GM21723 (cell line): ENCODE measurements at regions not wholly inside any gene's neighbourhood (a gene's known extent, or its start where the extent isn't known, plus 50 kb on each side); places are given as distances from the start of the nearest gene placed in this dataset.
"Not testable (repeated sequence)": the region's sequence is repeated elsewhere in the genome, so short reads cannot be mapped to it uniquely, and the experiment has no call there.

Source experiments
- ATAC-seq: cut with Tn5 transposase; IDR thresholded peaks from one replicate; pipeline ENCODE4 v1.9.1; 2021; ENCODE audit warnings: mild to moderate bottlenecking, moderate library complexity; ENCODE audit not compliant: unreplicated experiment

GRCh38 chr2:45120546-45120945, 111.3 kb upstream of the SIX2 start:
- no peak for ATAC-seq

DNA sequence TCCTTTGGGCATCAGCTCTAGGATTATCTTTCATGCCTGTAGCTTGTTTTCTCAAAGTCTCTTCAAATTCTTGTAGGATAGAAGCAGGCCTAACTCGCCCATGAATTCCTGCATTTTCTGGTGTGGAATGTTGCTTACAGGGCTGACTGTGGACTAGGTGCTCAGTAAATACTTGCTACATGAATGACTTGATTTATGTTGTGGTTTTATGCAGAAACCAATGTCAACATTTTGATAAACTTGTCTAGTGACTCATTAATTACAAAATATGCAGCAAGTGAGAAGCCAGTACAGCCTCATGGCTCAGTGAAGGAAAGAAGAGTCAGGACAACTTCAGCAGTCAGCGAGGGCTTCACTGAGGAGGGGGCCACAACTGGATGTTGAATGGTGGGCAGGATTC, 110.6 kb upstream of the SIX2 start:
- no peak for ATAC-seq

DNA sequence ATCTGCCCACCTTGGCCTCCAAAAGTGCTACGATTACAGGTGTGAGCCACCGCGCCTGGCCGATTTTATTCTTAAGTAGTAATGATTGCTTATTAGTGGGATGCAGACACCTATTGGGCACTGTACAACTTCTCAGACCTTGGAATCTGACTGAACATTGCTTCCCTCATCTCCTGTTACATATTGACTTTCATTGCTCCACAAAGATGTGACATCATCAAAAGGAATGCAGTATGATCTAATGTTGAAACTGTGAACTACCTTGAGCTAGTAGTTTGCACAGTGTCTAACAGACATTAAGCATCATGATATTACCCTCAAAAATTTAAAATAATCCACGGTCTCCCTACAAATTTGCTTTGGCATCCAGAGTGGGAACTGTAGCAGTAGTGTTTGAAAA, 109.8 kb upstream of the SIX2 start:
- no peak for ATAC-seq

- ATAC-seq, result no peak
These were observed 108.1 kb upstream of the SIX2 start for GRCh38 chr2:45117383-45117782.

DNA sequence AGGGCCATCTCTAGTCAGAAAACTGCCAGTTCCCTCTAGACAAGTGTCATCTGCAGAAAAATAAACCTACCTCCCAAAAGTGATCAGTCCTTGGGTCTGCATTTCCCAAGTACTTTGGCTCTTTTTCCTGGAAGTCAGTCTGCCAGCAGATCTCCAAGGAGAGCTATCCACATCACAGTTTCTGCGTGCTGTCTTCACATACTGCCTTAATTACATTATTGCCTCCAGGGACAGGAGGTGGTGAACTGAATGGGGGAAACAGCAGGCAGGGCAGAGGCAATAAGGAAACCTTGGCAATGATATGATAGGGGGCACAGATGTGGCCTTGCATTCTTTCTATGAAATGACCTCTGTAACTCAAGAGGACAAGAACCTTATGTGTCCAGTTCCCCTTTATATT, 105.9 kb upstream of the SIX2 start:
- no peak for ATAC-seq

GRCh38 chr2:45114221-45114955, 105.1 kb upstream of the SIX2 start:
- ATAC-seq, result no peak

DNA sequence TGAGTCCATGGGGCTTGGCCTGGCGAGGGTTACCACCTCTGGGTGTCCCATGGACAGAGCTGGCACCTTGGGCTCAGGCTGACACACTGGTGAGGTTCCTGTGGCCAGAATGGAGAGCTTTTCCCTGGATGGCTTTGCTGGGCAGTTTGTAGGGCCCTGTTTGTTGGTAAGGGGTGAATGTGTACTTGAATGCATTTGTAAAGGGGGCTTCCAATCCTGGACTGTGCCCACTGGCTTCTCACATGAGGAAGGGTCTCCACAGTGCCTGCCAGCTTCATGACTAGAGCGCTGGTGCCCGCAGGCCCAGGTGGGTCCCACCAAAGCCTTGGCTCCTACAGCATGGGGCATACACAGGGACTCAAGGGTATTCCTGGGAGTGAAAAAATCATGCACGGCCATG, 103.5 kb upstream of the SIX2 start:
- ATAC-seq, result no peak

- ATAC-seq, result no peak
These were observed 95.9 kb upstream of the SIX2 start for GRCh38 chr2:45105050-45105582.

DNA sequence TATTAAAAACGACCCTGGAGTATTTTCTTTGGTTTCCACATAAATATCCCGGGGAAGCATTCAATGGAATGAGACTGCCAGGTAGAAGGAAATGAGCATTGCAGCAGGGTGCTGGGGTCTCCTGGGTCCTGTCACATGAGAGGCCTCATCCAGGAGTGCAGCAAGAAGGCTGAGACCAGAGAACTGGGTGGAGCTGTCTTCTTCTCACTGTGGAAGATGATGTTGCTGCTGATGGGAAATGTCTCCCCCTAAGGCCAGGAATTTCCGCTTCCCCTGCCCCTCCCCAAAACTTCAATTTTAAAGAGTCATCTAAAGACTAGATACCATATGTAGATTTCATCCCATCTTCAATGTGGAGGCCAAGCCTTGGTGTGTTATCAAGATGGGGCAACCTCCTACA, 95.2 kb upstream of the SIX2 start:
- ATAC-seq, result no peak

DNA sequence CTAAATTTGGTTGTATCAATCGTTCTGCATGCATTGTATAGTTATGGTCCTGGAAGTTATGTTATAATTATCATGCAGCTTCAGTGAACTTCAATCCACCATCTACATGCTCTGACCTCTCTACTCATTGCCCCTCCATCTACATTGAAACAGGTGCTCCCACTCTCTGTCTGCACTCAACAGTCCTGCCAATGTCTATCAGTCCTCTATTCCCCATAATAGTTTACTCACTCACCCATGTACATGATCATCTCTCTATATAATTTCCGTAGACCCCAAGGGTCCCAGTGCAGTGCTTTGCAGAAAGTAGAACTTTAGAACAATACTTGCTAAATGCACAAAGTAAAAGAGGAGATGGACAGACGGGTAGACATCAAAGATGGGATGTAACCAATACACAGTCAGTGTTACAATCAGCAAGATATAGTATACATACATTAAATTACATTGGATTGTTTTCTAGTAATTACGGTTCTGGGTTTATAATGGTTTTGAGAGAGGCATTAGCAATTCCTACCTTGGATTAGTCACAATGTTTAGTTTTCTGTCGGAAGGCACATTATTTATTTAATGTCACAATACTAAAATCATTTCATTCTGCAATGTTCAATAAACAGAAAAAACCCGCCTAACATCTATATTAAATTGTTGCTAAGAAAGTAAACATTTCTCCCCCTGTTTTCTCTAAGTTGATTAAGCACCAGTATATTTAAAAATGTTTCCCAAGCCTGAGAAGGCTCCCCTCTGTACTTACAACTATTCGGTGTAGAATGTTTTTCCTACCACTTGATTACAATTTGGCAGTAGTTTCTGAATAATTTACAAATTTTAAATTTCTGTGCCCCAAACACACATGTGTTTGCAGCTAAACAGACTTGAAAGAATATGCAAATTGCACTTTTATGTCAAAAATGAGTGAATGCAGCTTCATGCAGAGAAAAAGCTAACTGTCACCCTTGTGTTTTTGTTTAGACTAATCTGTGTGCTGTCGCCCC, 94.4 kb upstream of the SIX2 start:
- no peak for ATAC-seq

- no peak for ATAC-seq
These were observed 93.4 kb upstream of the SIX2 start for GRCh38 chr2:45102579-45103117.

DNA sequence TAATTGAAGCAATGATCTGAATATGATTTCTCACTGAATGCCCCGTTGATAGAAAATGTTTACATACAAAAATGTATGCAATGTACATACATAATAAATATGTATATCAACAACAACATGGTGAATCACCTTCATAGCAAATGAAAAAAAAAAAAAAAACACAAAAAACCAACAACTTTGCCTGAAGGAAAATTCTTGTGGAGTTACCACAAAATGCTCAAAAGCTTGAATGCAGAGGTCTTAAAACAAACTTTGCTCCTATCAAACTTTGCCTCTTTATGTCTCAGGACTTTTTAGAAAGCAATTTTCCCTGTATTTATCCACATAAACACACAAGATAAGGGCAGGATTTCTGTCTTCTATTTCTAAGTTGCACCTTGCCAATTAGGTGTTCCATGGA, 92.9 kb upstream of the SIX2 start:
- ATAC-seq, result no peak

- no peak for ATAC-seq
These were observed 87.7 kb upstream of the SIX2 start for GRCh38 chr2:45096996-45097395.

DNA sequence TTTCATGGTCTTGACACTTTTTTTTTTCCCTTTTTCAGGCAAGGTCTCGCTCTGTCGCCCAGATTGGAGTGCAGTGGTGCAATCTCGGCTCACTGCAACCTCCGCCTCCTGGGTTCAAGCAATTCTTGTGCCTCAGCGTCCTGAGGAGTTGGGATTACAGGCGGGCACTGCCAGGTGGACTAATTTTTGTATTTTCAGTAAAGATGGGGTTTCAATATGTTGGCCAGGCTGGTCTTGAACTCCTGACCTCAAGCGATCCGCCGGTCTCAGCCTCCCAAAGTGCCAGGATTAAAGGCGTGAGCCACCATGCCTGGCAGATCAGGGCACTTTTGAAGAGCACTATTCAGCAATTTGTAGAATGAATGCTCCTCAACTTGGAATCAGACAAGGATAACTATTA, 86.8 kb upstream of the SIX2 start:
- not testable (repeated sequence) for ATAC-seq

DNA sequence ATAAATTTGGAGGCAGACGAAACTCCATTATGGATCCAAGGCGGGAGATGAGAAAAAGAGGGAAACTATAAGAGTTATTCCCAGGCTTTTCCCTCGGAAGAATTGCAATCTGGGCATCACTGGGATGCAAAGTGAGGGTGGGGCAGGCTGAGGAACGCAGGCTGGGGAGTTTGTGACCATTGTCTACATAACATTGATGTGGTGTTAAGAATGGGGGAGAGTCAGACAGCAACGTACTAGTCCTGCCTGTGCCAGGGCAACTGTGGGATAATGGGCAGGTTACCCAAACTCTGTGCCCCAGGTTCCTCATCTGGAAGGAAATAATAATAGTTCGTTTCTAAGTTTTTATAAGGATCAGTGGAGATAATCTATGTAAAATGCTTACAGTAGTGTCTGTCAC, 84.4 kb upstream of the SIX2 start:
- no peak for ATAC-seq

DNA sequence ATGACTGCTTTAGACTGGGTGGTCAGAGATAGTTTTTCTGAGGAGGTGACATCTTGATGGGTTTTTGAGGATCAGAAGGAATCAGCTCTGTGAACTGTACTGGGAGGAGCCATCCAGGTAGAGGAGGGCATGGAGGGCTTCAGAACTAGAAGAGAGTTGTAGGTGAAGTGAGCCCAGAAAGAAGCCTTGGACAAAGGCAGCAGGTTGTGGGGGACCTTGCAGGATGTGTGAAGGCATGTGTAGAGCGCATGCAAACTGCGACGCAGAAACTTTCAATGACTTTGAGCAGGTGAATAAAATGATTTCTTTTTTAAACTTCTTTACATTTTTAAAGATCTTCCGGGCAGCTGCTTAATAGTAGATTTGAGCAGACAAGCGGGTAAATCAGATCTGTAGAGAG, 83.9 kb upstream of the SIX2 start:
- ATAC-seq, result no peak

GRCh38 chr2:45089554-45090261, 80.5 kb upstream of the SIX2 start:
- ATAC-seq, result no peak

DNA sequence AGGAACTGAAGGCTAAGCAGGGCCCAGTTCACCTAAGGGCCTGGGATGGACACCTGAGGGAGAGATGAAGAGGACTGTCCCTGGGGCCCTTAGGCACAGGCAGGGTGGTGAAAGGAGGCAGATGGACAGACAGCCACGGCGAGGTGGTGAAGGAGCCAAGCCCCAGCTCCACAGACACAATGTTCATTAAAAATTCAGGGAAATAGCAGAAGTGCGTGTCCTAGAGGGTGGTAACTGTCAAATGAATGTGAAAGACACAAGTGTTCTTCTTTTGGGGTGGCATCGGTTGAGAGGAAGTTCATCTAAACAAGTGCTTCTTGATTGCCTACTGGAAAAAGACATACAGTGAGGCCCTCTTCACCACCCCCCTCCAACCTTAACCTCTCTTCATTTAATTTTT, 76.2 kb upstream of the SIX2 start:
- ATAC-seq, result no peak

GRCh38 chr2:45084361-45085020, 75.2 kb upstream of the SIX2 start:
- ATAC-seq, result no peak

GRCh38 chr2:45083175-45083574, 73.9 kb upstream of the SIX2 start:
- no peak for ATAC-seq
